AG10803 (cell line): ENCODE measurements at regions not wholly inside any gene's neighbourhood (a gene's known extent, or its start where the extent isn't known, plus 50 kb on each side); places are given as distances from the start of the nearest gene placed in this dataset.

Experiments
- DNase-seq: peaks from one replicate; pipeline ENCODE4 v3.0.0; 2010; ENCODE audit warnings: low read depth
- H3K4me3 ChIP-seq: 2 replicates; pipeline ENCODE4 v1.5.1; 2011; ENCODE audit warnings: mild to moderate bottlenecking, low read length, control low read depth
- CTCF ChIP-seq: conservative IDR thresholded peaks from 2 replicates; pipeline ENCODE4 v1.5.1; 2011; ENCODE audit warnings: mild to moderate bottlenecking, low read length, control low read depth, inconsistent platforms

- no peak for DNase-seq
- no peak overlapping the region for H3K4me3 ChIP-seq
- TF ChIP-seq CTCF, result no peak
These were observed 71.3 kb upstream of the CDH5 start for GRCh38 chr16:66295213-66295612.

- no peak for DNase-seq
- no peak overlapping the region for H3K4me3 ChIP-seq
- TF ChIP-seq CTCF, result no peak
These were observed 72.0 kb upstream of the CDH5 start for GRCh38 chr16:66294507-66294906.

DNA sequence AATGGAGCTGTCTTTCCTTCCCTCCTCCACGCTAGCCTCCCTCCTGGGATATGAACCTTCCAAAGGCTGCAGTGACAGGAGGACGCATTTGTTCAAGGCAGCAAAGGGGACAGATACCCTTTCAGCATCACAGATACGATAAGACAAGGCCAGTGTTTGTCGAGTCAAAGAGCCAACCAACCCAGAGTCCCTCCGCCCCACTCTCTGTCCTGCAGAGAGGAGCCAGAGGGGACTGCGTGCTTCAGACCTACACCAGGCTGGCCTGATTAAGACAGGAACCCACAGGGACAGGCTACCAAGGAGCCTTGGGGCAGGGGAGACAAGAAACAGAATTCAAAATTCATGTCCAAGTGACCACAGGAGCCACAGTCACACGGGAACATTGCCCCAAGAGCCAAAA lies 72.6 kb upstream of the CDH5 start:
- no peak for DNase-seq
- no peak for TF ChIP-seq CTCF
- H3K4me3 ChIP-seq, result no peak overlapping the region

- no peak for DNase-seq
- no peak for TF ChIP-seq CTCF
- no peak overlapping the region for H3K4me3 ChIP-seq
These were observed 73.2 kb upstream of the CDH5 start for GRCh38 chr16:66293207-66293735.

- DNase-seq, result no peak
- TF ChIP-seq CTCF, result no peak
- H3K4me3 ChIP-seq, result no peak overlapping the region
These were observed 74.1 kb upstream of the CDH5 start for GRCh38 chr16:66292241-66292935.

GRCh38 chr16:66291833-66292232 lies 74.7 kb upstream of the CDH5 start:
- no peak for TF ChIP-seq CTCF
- H3K4me3 ChIP-seq, result no peak overlapping the region
- DNase-seq, result no peak

DNA sequence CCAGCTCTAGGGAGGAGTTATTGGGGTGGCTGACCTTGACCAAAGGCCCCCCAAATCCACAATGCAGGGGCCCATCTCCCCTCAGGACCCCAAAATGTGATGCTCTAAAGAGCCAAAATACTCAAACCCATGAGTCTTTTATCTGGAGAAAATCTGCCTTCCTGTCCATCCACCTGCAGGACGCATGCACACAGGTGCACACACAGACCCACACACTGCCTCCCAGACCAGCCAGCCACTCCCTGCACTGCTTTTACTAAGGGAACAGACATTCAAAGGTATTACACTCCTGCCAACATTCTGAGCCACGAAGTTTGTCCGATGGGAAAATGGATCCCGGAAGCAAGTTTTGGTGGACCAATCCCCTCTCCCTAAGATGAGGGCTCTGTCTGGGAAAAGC lies 76.1 kb upstream of the CDH5 start:
- no peak for DNase-seq
- H3K4me3 ChIP-seq, result no peak overlapping the region
- TF ChIP-seq CTCF, result no peak
